ENCODE measurements at regions not wholly inside any gene's neighbourhood (a gene's known extent, or its start where the extent isn't known, plus 50 kb on each side); places are given as distances from the start of the nearest gene placed in this dataset.

GRCh38 chr16:52731219-52731875, 184.4 kb upstream of the TOX3 start:
- CTCF ChIA-PET = no interaction called here
- Histone ChIP-seq H3K27me3 (replicated peaks in 1 of 2; ENCODE audit: control insufficient read depth in 2 of 2, extremely low read depth in 1 of 2, insufficient read depth in 2 of 2, low read length in 1 of 2) (no peaks in the 10 kb centered on the region), H3K9me3 (no peaks in the 10 kb centered on the region), H3K27ac (ENCODE audit: low read length) (no peak overlapping the region), H3K4me1 (ENCODE audit: control insufficient read depth in 1 of 2, extremely low read depth in 1 of 2, insufficient read depth in 2 of 2, low read length in 2 of 2) (no peaks in the 10 kb centered on the region), H3K36me3 (ENCODE audit: control insufficient read depth in 2 of 2, extremely low read depth in 1 of 2, insufficient read depth in 1 of 2, low read length in 1 of 2) (no peaks in the 10 kb centered on the region), H3K4me3 (ENCODE audit: control insufficient read depth in 1 of 2, extremely low read depth in 1 of 2, low read length in 1 of 2) (no peak overlapping the region)
- peaks cover 0 to 4% of the 10 kb centered on the region in 2 donors for H3K27me3 Mint-ChIP-seq
- WGBS (ENCODE audit: insufficient coverage) = 91% methylated on average over 17 of the region's 24 CpGs
- ATAC-seq (replicated peaks in 1 of 4) = no peak
- no peak overlapping the region for H3K4me3 Mint-ChIP-seq
- H3K4me1 Mint-ChIP-seq = no peaks in the 10 kb centered on the region
- no peaks in the 10 kb centered on the region for H3K36me3 Mint-ChIP-seq
- no peak overlapping the region for H3K27ac Mint-ChIP-seq
- no peak for DNase-seq
- H3K9me3 Mint-ChIP-seq = peaks cover 0 to 9% (median 3%) of the 10 kb centered on the region in 3 donors
- POLR2A ChIA-PET = no interaction called here

GRCh38 chr16:52729731-52730130, 182.8 kb upstream of the TOX3 start:
- Histone ChIP-seq H3K27me3 (replicated peaks in 1 of 2; ENCODE audit: control insufficient read depth in 2 of 2, extremely low read depth in 1 of 2, insufficient read depth in 2 of 2, low read length in 1 of 2) (no peaks in the 10 kb centered on the region), H3K36me3 (ENCODE audit: control insufficient read depth in 2 of 2, extremely low read depth in 1 of 2, insufficient read depth in 1 of 2, low read length in 1 of 2) (no peaks in the 10 kb centered on the region), H3K4me3 (ENCODE audit: control insufficient read depth in 1 of 2, extremely low read depth in 1 of 2, low read length in 1 of 2) (no peak overlapping the region), H3K4me1 (ENCODE audit: control insufficient read depth in 1 of 2, extremely low read depth in 1 of 2, insufficient read depth in 2 of 2, low read length in 2 of 2) (no peaks in the 10 kb centered on the region), H3K27ac (ENCODE audit: low read length) (no peak overlapping the region), H3K9me3 (no peaks in the 10 kb centered on the region)
- Mint-ChIP-seq H3K4me1 (no peaks in the 10 kb centered on the region), H3K27ac (no peak overlapping the region), H3K4me3 (no peak overlapping the region), H3K27me3 (peaks cover 0 to 4% of the 10 kb centered on the region in 2 donors), H3K9me3 (peaks cover 0 to 5% (median 4%) of the 10 kb centered on the region in 3 donors), H3K36me3 (no peaks in the 10 kb centered on the region)
- DNase-seq = no peak
- no peak for ATAC-seq (replicated peaks in 1 of 4)
- POLR2A ChIA-PET = no interaction called here
- CTCF ChIA-PET = no interaction called here
- WGBS (ENCODE audit: insufficient coverage) = 92% methylated on average over 2 of the region's 7 CpGs

DNA sequence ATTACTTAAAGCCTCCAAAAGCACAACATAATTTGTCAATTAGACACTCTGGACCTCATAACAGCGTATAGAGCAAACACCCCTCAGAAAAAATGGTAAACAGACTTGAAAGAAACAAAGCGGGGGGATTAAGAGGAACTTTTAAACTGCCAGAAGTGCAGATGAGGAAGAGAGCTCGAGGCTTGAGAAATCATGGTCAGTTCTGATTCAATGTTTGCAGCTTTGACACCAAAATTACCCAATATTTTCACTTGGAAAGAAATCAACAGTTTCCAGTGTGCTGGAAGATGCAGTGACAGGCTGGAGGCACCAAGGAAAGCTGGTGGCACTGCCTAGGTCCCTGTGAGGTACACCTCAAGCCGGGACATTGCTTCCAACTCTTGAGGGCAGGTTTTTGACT, 180.9 kb upstream of the TOX3 start:
- no CpG with 5 or more reads among the region's 4 CpGs for WGBS (ENCODE audit: insufficient coverage)
- no peaks in the 10 kb centered on the region for H3K9me3 ChIP-seq
- H3K4me3 ChIP-seq (ENCODE audit: control insufficient read depth in 1 of 2, extremely low read depth in 1 of 2, low read length in 1 of 2) = no peak overlapping the region
- Mint-ChIP-seq H3K27me3 (peaks cover 0 to 4% of the 10 kb centered on the region in 2 donors), H3K4me1 (no peaks in the 10 kb centered on the region), H3K27ac (no peak overlapping the region), H3K36me3 (no peaks in the 10 kb centered on the region), H3K4me3 (no peak overlapping the region), H3K9me3 (peaks cover 0 to 5% (median 5%) of the 10 kb centered on the region in 3 donors)
- POLR2A ChIA-PET = no interaction called here
- H3K27ac ChIP-seq (ENCODE audit: low read length) = no peak overlapping the region
- no peaks in the 10 kb centered on the region for H3K4me1 ChIP-seq (ENCODE audit: control insufficient read depth in 1 of 2, extremely low read depth in 1 of 2, insufficient read depth in 2 of 2, low read length in 2 of 2)
- no peaks in the 10 kb centered on the region for H3K36me3 ChIP-seq (ENCODE audit: control insufficient read depth in 2 of 2, extremely low read depth in 1 of 2, insufficient read depth in 1 of 2, low read length in 1 of 2)
- ATAC-seq (replicated peaks in 1 of 4) (no peak), DNase-seq (no peak)
- CTCF ChIA-PET = no interaction called here
- no peaks in the 10 kb centered on the region for H3K27me3 ChIP-seq (replicated peaks in 1 of 2; ENCODE audit: control insufficient read depth in 2 of 2, extremely low read depth in 1 of 2, insufficient read depth in 2 of 2, low read length in 1 of 2)

DNA sequence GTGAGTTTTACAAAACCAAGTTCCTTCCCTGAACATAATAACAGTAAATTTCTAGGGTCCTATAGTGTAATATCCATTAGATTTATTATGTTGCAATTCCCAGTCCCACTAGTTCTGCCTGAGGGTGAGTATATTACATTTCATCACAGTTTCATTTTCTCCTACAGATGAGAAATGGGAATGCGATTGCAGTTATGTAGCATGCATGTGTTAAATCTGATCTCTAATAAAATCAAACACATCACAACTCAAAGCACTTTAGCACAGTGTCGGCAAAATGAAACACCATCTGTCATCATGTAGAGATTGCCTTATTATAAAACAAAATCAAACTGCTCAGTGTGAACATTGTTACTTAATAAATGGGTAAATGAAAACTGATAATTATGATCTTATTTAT, 180.5 kb upstream of the TOX3 start:
- no peak overlapping the region for H3K4me3 ChIP-seq (ENCODE audit: control insufficient read depth in 1 of 2, extremely low read depth in 1 of 2, low read length in 1 of 2)
- Mint-ChIP-seq H3K4me3 (no peak overlapping the region), H3K4me1 (no peaks in the 10 kb centered on the region), H3K27me3 (peaks cover 0 to 4% of the 10 kb centered on the region in 2 donors), H3K36me3 (no peaks in the 10 kb centered on the region), H3K9me3 (peaks cover under 1 to 5% (median 5%) of the 10 kb centered on the region in 3 donors), H3K27ac (no peak overlapping the region)
- H3K9me3 ChIP-seq = no peaks in the 10 kb centered on the region
- no peak for DNase-seq
- no peaks in the 10 kb centered on the region for H3K36me3 ChIP-seq (ENCODE audit: control insufficient read depth in 2 of 2, extremely low read depth in 1 of 2, insufficient read depth in 1 of 2, low read length in 1 of 2)
- H3K27me3 ChIP-seq (replicated peaks in 1 of 2; ENCODE audit: control insufficient read depth in 2 of 2, extremely low read depth in 1 of 2, insufficient read depth in 2 of 2, low read length in 1 of 2) = no peaks in the 10 kb centered on the region
- no peak overlapping the region for H3K27ac ChIP-seq (ENCODE audit: low read length)
- no peaks in the 10 kb centered on the region for H3K4me1 ChIP-seq (ENCODE audit: control insufficient read depth in 1 of 2, extremely low read depth in 1 of 2, insufficient read depth in 2 of 2, low read length in 2 of 2)
- ATAC-seq (replicated peaks in 1 of 4) = no peak
- ChIA-PET POLR2A (no interaction called here), CTCF (no interaction called here)
- WGBS (ENCODE audit: insufficient coverage) = no CpG with 5 or more reads among the region's 2 CpGs

DNA sequence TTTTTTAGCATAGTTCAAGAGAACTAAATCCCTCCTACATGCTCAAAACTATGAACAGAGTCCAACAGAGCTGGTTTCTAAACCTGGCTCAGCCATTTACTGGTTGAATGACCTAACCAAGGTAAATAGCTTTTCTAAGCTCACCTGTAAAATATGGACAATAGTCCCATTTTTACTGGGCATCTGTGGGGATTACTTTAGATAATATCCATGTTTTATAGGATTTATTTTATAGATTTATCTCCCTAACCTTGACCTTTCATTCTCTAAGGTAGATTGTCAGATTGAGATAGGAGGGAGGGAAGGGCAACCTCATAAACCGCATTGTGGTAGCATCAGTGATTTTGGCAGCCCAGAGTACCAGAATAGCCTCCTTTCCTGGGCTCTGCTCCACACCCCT, 178.5 kb upstream of the TOX3 start:
- Histone ChIP-seq H3K9me3 (no peaks in the 10 kb centered on the region), H3K4me1 (ENCODE audit: control insufficient read depth in 1 of 2, extremely low read depth in 1 of 2, insufficient read depth in 2 of 2, low read length in 2 of 2) (no peaks in the 10 kb centered on the region), H3K27ac (ENCODE audit: low read length) (no peak overlapping the region), H3K36me3 (ENCODE audit: control insufficient read depth in 2 of 2, extremely low read depth in 1 of 2, insufficient read depth in 1 of 2, low read length in 1 of 2) (no peaks in the 10 kb centered on the region), H3K27me3 (replicated peaks in 1 of 2; ENCODE audit: control insufficient read depth in 2 of 2, extremely low read depth in 1 of 2, insufficient read depth in 2 of 2, low read length in 1 of 2) (no peaks in the 10 kb centered on the region), H3K4me3 (ENCODE audit: control insufficient read depth in 1 of 2, extremely low read depth in 1 of 2, low read length in 1 of 2) (no peak overlapping the region)
- H3K9me3 Mint-ChIP-seq = peaks cover 0 to 12% (median 10%) of the 10 kb centered on the region in 3 donors
- WGBS (ENCODE audit: insufficient coverage) = no CpG with 5 or more reads among the region's 1 CpG
- no peak overlapping the region for H3K4me3 Mint-ChIP-seq
- H3K27ac Mint-ChIP-seq = no peak overlapping the region
- POLR2A ChIA-PET = interaction anchor here in 1 of 2 donors (0.6 kb wide), 1 partner anchor 783 kb away, joined by 5 read pairs; no protein-coding TSS in a partner anchor
- no peaks in the 10 kb centered on the region for H3K4me1 Mint-ChIP-seq
- no peak for ATAC-seq (replicated peaks in 1 of 4)
- H3K36me3 Mint-ChIP-seq = no peaks in the 10 kb centered on the region
- H3K27me3 Mint-ChIP-seq = peaks cover 0 to 4% of the 10 kb centered on the region in 2 donors
- DNase-seq = no peak
- CTCF ChIA-PET = no interaction called here

DNA sequence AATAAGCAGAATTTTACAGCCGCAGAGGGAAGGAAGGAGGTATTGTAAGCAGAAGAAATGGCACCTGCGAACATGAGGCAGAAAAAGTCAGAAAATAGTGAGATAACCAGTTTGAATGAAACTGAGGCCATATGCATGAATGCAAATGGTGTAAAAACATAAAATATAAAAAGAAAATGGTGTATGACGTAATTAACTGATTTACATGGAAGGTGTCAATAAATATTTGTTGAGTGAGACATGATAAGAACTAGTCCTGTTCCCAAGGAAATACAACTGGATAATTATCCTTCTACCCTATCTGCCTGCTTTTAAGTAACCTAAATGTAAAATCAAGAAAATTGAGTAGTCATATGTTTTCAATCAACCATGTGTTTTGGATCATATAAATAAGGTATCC, 178.1 kb upstream of the TOX3 start:
- H3K27me3 ChIP-seq (replicated peaks in 1 of 2; ENCODE audit: control insufficient read depth in 2 of 2, extremely low read depth in 1 of 2, insufficient read depth in 2 of 2, low read length in 1 of 2) = no peaks in the 10 kb centered on the region

DNA sequence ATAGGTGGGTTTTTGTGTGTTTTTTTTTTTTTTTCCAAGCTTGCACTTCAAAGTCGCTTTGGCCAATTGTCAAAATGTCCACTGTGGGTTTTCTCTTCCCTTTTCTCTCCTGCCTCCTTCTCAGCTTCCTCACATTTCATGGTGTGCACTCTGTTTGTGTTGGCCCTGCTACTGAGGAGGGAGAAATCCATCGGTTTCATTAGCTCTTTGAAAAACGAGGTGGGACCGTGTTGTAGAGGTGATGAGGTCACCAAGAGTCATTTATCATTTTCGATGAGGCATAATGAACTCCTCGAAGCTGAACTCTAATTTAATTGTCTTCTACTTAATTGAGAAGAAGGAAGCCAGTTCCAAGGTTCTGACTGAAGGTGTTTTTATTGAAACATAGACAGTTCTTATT, 174.4 kb upstream of the TOX3 start:
- ChIA-PET CTCF (no interaction called here), POLR2A (no interaction called here)
- Mint-ChIP-seq H3K4me3 (no peak overlapping the region), H3K36me3 (no peaks in the 10 kb centered on the region), H3K9me3 (peaks cover 11 to 16% (median 14%) of the 10 kb centered on the region in 3 donors), H3K4me1 (no peaks in the 10 kb centered on the region), H3K27me3 (no peaks in the 10 kb centered on the region), H3K27ac (no peak overlapping the region)
- no peaks in the 10 kb centered on the region for H3K4me1 ChIP-seq (ENCODE audit: control insufficient read depth in 1 of 2, extremely low read depth in 1 of 2, insufficient read depth in 2 of 2, low read length in 2 of 2)
- peaks cover 0 to 2% of the 10 kb centered on the region in 2 experiments for H3K27me3 ChIP-seq (replicated peaks in 1 of 2; ENCODE audit: control insufficient read depth in 2 of 2, extremely low read depth in 1 of 2, insufficient read depth in 2 of 2, low read length in 1 of 2)
- H3K27ac ChIP-seq (ENCODE audit: low read length) = no peak overlapping the region
- H3K4me3 ChIP-seq (ENCODE audit: control insufficient read depth in 1 of 2, extremely low read depth in 1 of 2, low read length in 1 of 2) = no peak overlapping the region
- H3K9me3 ChIP-seq = no peaks in the 10 kb centered on the region
- no CpG with 5 or more reads among the region's 6 CpGs for WGBS (ENCODE audit: insufficient coverage)
- DNase-seq (no peak), ATAC-seq (replicated peaks in 1 of 4) (no peak)
- no peaks in the 10 kb centered on the region for H3K36me3 ChIP-seq (ENCODE audit: control insufficient read depth in 2 of 2, extremely low read depth in 1 of 2, insufficient read depth in 1 of 2, low read length in 1 of 2)

More for the DNA sequence above, 178.1 kb upstream of the TOX3 start:
- no peaks in the 10 kb centered on the region for H3K9me3 ChIP-seq
- H3K36me3 Mint-ChIP-seq = no peaks in the 10 kb centered on the region
- POLR2A ChIA-PET = no interaction called here
- no peak overlapping the region for H3K4me3 ChIP-seq (ENCODE audit: control insufficient read depth in 1 of 2, extremely low read depth in 1 of 2, low read length in 1 of 2)
- CTCF ChIA-PET = no interaction called here
- ATAC-seq (replicated peaks in 1 of 4) (no peak), DNase-seq (no peak)
- H3K27ac ChIP-seq (ENCODE audit: low read length) = no peak overlapping the region
- H3K9me3 Mint-ChIP-seq = peaks cover 0 to 12% (median 10%) of the 10 kb centered on the region in 3 donors
- no peaks in the 10 kb centered on the region for H3K36me3 ChIP-seq (ENCODE audit: control insufficient read depth in 2 of 2, extremely low read depth in 1 of 2, insufficient read depth in 1 of 2, low read length in 1 of 2)
- no peak overlapping the region for H3K4me3 Mint-ChIP-seq
- H3K4me1 ChIP-seq (ENCODE audit: control insufficient read depth in 1 of 2, extremely low read depth in 1 of 2, insufficient read depth in 2 of 2, low read length in 2 of 2) = no peaks in the 10 kb centered on the region
- peaks cover 0 to 4% of the 10 kb centered on the region in 2 donors for H3K27me3 Mint-ChIP-seq
- H3K4me1 Mint-ChIP-seq = no peaks in the 10 kb centered on the region
- no peak overlapping the region for H3K27ac Mint-ChIP-seq
- WGBS (ENCODE audit: insufficient coverage) = 75% methylated on average over 2 of the region's 3 CpGs
